ENCODE measurements at regions not wholly inside any gene's neighbourhood (a gene's known extent, or its start where the extent isn't known, plus 50 kb on each side); places are given as distances from the start of the nearest gene placed in this dataset.

GRCh38 chr10:105718207-105718995 is 1077.3 kb downstream of the SORCS3 start:
- TF ChIP-seq, protein P1, sequence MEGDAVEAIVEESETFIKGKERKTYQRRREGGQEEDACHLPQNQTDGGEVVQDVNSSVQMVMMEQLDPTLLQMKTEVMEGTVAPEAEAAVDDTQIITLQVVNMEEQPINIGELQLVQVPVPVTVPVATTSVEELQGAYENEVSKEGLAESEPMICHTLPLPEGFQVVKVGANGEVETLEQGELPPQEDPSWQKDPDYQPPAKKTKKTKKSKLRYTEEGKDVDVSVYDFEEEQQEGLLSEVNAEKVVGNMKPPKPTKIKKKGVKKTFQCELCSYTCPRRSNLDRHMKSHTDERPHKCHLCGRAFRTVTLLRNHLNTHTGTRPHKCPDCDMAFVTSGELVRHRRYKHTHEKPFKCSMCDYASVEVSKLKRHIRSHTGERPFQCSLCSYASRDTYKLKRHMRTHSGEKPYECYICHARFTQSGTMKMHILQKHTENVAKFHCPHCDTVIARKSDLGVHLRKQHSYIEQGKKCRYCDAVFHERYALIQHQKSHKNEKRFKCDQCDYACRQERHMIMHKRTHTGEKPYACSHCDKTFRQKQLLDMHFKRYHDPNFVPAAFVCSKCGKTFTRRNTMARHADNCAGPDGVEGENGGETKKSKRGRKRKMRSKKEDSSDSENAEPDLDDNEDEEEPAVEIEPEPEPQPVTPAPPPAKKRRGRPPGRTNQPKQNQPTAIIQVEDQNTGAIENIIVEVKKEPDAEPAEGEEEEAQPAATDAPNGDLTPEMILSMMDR (IDR thresholded peaks at IDR 0.05; ENCODE audit: unreplicated experiment in 3 of 3) = no peak
- Mint-ChIP-seq H3K36me3 (ENCODE audit: low read depth) (no peaks in the 10 kb centered on the region), H3K27me3 (ENCODE audit: low read depth) (no peaks in the 10 kb centered on the region), H3K27ac (no peak overlapping the region), H3K4me1 (no peaks in the 10 kb centered on the region), H3K9me3 (peaks cover 2% of the 10 kb centered on the region), H3K4me3 (no peak overlapping the region)

DNA sequence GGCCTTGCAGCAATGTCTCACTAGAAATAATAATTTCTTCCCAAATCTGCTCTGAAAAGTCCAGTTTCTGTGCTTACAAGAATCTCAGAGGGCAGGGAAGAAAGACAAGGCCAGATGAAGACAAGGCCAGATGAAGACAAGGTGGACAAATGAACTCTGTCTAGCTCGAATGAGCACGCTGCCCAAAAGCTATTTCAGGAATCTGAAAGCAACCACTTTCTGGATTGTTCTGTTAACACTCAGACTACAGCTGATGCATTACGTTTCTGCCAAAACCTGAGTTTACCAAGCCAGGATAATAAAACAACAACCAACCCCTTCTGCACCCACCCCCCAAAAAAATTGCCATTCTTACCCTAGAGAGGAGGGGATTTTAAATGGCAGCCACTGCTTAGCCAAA is 1073.6 kb downstream of the SORCS3 start:
- no peaks in the 10 kb centered on the region for H3K4me1 Mint-ChIP-seq
- no peak overlapping the region for H3K27ac Mint-ChIP-seq
- no peaks in the 10 kb centered on the region for H3K27me3 Mint-ChIP-seq (ENCODE audit: low read depth)
- TF ChIP-seq, protein P1 (IDR thresholded peaks at IDR 0.05; ENCODE audit: unreplicated experiment in 3 of 3) = no peak
- H3K4me3 Mint-ChIP-seq = no peak overlapping the region
- H3K36me3 Mint-ChIP-seq (ENCODE audit: low read depth) = no peaks in the 10 kb centered on the region
- peaks cover 8% of the 10 kb centered on the region for H3K9me3 Mint-ChIP-seq

- Mint-ChIP-seq H3K36me3 (ENCODE audit: low read depth) (no peaks in the 10 kb centered on the region), H3K4me1 (no peaks in the 10 kb centered on the region), H3K9me3 (peaks cover 14% of the 10 kb centered on the region), H3K27me3 (ENCODE audit: low read depth) (no peaks in the 10 kb centered on the region), H3K4me3 (no peak overlapping the region), H3K27ac (no peak overlapping the region)
- TF ChIP-seq, protein P1 (IDR thresholded peaks at IDR 0.05; ENCODE audit: unreplicated experiment in 3 of 3) = no peak
These were observed 1066.5 kb downstream of the SORCS3 start for GRCh38 chr10:105707603-105708002.

- Mint-ChIP-seq H3K4me1 (no peaks in the 10 kb centered on the region), H3K36me3 (ENCODE audit: low read depth) (no peaks in the 10 kb centered on the region), H3K27ac (no peak overlapping the region), H3K4me3 (no peak overlapping the region), H3K27me3 (ENCODE audit: low read depth) (no peaks in the 10 kb centered on the region), H3K9me3 (peaks cover 14% of the 10 kb centered on the region)
- TF ChIP-seq, protein P1 (IDR thresholded peaks at IDR 0.05; ENCODE audit: unreplicated experiment in 3 of 3) = no peak
These were observed 1065.4 kb downstream of the SORCS3 start for GRCh38 chr10:105706281-105707026.

DNA sequence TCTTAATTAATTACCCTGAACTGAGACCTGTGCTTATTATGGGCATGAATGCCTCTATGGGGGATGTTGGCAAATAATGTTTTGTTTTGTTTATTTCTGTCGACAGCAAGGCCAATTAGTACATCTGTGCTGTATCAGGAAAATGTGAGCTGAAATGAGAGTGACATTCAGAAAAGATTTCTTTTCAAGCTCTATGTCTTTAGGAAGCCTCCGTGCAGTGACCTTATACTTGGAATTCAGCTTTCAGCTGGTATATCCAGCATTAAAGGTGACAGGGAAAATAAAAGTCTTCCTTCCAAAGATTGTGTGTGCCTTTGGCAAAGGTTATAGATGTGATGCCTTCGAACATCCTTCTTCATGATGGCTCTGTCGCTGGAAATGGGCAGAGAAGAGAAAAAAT is 1061.1 kb downstream of the SORCS3 start:
- no peaks in the 10 kb centered on the region for H3K4me1 Mint-ChIP-seq
- H3K4me3 Mint-ChIP-seq = no peak overlapping the region
- H3K9me3 Mint-ChIP-seq = no peaks in the 10 kb centered on the region
- TF ChIP-seq, protein P1 (IDR thresholded peaks at IDR 0.05; ENCODE audit: unreplicated experiment in 3 of 3) = no peak
- no peaks in the 10 kb centered on the region for H3K27me3 Mint-ChIP-seq (ENCODE audit: low read depth)
- H3K27ac Mint-ChIP-seq = no peak overlapping the region
- no peaks in the 10 kb centered on the region for H3K36me3 Mint-ChIP-seq (ENCODE audit: low read depth)
